Neural progenitor cell (in vitro differentiated cells): ENCODE measurements at regions not wholly inside any gene's neighbourhood (a gene's known extent, or its start where the extent isn't known, plus 50 kb on each side); places are given as distances from the start of the nearest gene placed in this dataset.
"Not testable (repeated sequence)": the region's sequence is repeated elsewhere in the genome, so short reads cannot be mapped to it uniquely, and the experiment has no call there.

Source experiments
- DNase-seq: peaks from one replicate; pipeline ENCODE4 v3.0.0-alpha.2; 2016; ENCODE audit warnings: low spot score
- H2AFZ ChIP-seq: fragments of 200-600 bp; sonication (generic); replicated peaks from 2 replicates; pipeline ENCODE4 v1.6.1; 2016; ENCODE audit warnings: antibody characterized with exemption
- H3F3A ChIP-seq: fragments of 200-600 bp; sonication (generic); 2 replicates; pipeline ENCODE4 v1.6.1; 2016; ENCODE audit warnings: antibody characterized with exemption, low read depth
- H3K27ac ChIP-seq: fragments of 200-600 bp; sonication (generic); 2 replicates; pipeline ENCODE4 v1.5.1; 2016; ENCODE audit warnings: mild to moderate bottlenecking
- H3K27me3 ChIP-seq: fragments of 200-600 bp; sonication (generic); 2 replicates; pipeline ENCODE4 v1.6.1; 2016; ENCODE audit warnings: mild to moderate bottlenecking, moderate library complexity
- H3K36me3 ChIP-seq: fragments of 200-600 bp; sonication (generic); 2 replicates; pipeline ENCODE4 v1.5.1; 2016
- H3K4me1 ChIP-seq: fragments of 200-600 bp; sonication (generic); 2 replicates; pipeline ENCODE4 v1.6.1; 2016; ENCODE audit warnings: mixed run types
- H3K4me2 ChIP-seq: fragments of 200-600 bp; sonication (generic); 2 replicates; pipeline ENCODE4 v1.6.1; 2016
- H3K4me3 ChIP-seq: fragments of 200-600 bp; sonication (generic); 2 replicates; pipeline ENCODE4 v1.5.1; 2016
- H3K79me2 ChIP-seq: fragments of 200-600 bp; sonication (generic); 2 replicates; pipeline ENCODE4 v1.6.1; 2016; ENCODE audit warnings: low read depth
- H3K9ac ChIP-seq: fragments of 200-600 bp; sonication (generic); 2 replicates; pipeline ENCODE4 v1.6.1; 2016
- H3K9me3 ChIP-seq: fragments of 200-600 bp; sonication (generic); 2 replicates; pipeline ENCODE4 v1.5.1; 2016; ENCODE audit warnings: low read depth
- H4K20me1 ChIP-seq: fragments of 200-600 bp; sonication (generic); 2 replicates; pipeline ENCODE4 v1.6.1; 2016; ENCODE audit warnings: low read depth
- H3K27ac Mint-ChIP-seq: 3 replicates; pipeline ENCODE4 v1.8.0; 2021; ENCODE audit warnings: mixed read lengths
- H3K27me3 Mint-ChIP-seq: 2 replicates; pipeline ENCODE4 v1.8.0; 2022; ENCODE audit warnings: low read depth, mild to moderate bottlenecking, inconsistent platforms, moderate library complexity, mixed read lengths; ENCODE audit not compliant: insufficient read depth
- H3K36me3 Mint-ChIP-seq: 3 replicates; pipeline ENCODE4 v1.8.0; 2021; ENCODE audit warnings: mixed read lengths
- H3K4me1 Mint-ChIP-seq: 3 replicates; pipeline ENCODE4 v1.8.0; 2021; ENCODE audit warnings: mixed read lengths
- H3K4me3 Mint-ChIP-seq: 3 replicates; pipeline ENCODE4 v1.8.0; 2021; ENCODE audit warnings: mild to moderate bottlenecking, moderate library complexity, mixed read lengths
- H3K9me3 Mint-ChIP-seq: 3 replicates; pipeline ENCODE4 v1.8.0; 2020; ENCODE audit warnings: mixed read lengths
- EZH2 ChIP-seq: fragments of 200-600 bp; sonication (generic); IDR thresholded peaks from 2 replicates; pipeline ENCODE4 v1.6.1; 2017; ENCODE audit warnings: antibody characterized with exemption, mild to moderate bottlenecking, moderate library complexity
- EZH2phosphoT487 ChIP-seq: fragments of 200-600 bp; sonication (generic); IDR thresholded peaks from 2 replicates; pipeline ENCODE4 v1.6.1; 2017; ENCODE audit warnings: antibody characterized with exemption
- TF ChIP-seq, protein P1 (sequence below): fragments of 200-600 bp; sonication (generic); IDR thresholded peaks from 2 replicates; pipeline ENCODE4 v1.5.1; 2017; ENCODE audit warnings: antibody characterized with exemption, mild to moderate bottlenecking

DNA sequence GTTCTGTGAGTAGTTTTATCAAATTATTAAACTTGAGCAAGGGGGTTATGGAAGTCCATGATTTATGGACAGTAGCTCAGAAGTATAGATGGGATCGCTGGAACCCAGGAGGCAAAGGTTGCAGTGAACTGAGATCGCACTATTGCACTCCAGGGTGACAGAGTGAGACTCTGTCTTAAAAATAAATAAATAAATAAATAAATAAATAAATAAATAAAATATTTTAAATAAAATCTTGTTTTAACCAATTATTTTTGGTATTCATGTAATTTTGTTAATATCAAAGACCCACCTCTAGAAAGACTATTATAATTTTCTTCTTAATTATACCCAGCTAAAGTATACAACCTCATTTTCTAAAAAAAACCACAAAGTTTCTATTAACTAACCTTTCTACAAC lies 134.3 kb downstream of the ZNF37A start:
- H4K20me1 ChIP-seq: no peaks in the 10 kb centered on the region
- H2AFZ ChIP-seq: no peak overlapping the region
- no peak for DNase-seq
- peaks cover 34% of the 10 kb centered on the region for H3K9me3 ChIP-seq
- H3K9ac ChIP-seq: no peak overlapping the region
- H3K4me1 Mint-ChIP-seq: no peaks in the 10 kb centered on the region
- H3K4me2 ChIP-seq: no peak overlapping the region
- TF ChIP-seq EZH2 (no peak), EZH2phosphoT487 (no peak)
- TF ChIP-seq, protein P1, sequence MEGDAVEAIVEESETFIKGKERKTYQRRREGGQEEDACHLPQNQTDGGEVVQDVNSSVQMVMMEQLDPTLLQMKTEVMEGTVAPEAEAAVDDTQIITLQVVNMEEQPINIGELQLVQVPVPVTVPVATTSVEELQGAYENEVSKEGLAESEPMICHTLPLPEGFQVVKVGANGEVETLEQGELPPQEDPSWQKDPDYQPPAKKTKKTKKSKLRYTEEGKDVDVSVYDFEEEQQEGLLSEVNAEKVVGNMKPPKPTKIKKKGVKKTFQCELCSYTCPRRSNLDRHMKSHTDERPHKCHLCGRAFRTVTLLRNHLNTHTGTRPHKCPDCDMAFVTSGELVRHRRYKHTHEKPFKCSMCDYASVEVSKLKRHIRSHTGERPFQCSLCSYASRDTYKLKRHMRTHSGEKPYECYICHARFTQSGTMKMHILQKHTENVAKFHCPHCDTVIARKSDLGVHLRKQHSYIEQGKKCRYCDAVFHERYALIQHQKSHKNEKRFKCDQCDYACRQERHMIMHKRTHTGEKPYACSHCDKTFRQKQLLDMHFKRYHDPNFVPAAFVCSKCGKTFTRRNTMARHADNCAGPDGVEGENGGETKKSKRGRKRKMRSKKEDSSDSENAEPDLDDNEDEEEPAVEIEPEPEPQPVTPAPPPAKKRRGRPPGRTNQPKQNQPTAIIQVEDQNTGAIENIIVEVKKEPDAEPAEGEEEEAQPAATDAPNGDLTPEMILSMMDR: no peak
- no peak overlapping the region for H3K4me3 ChIP-seq
- H3K36me3 Mint-ChIP-seq: no peaks in the 10 kb centered on the region
- H3K27ac ChIP-seq: no peak overlapping the region
- no peaks in the 10 kb centered on the region for H3K36me3 ChIP-seq
- no peak overlapping the region for H3K27ac Mint-ChIP-seq
- H3K9me3 Mint-ChIP-seq: peaks cover 16% of the 10 kb centered on the region
- H3K27me3 ChIP-seq: no peaks in the 10 kb centered on the region
- H3K4me1 ChIP-seq: no peaks in the 10 kb centered on the region
- H3F3A ChIP-seq: no peaks in the 10 kb centered on the region
- no peak overlapping the region for H3K4me3 Mint-ChIP-seq
- H3K79me2 ChIP-seq: no peaks in the 10 kb centered on the region
- peaks cover 2% of the 10 kb centered on the region for H3K27me3 Mint-ChIP-seq

DNA sequence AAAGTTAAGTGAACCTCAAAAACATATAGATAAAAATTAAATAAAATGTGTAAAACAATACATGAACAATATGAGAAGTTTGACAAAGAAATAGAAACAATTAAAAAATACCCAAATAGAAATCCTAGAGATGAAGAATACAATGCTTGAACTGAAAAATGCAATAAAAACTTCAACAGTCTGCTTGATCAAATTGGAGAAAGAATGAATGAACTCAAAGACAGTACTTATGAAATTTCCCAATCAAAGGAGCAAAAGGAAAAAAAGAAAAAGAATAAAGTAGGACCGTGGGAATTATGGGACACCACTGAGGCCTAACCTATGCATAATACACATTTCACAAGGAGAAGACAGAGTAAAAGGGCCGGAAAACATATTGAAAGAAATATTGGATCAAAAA lies 144.3 kb downstream of the ZNF37A start:
- H3K27me3 Mint-ChIP-seq, DNase-seq, H3K27me3 ChIP-seq, H3K4me2 ChIP-seq, H3K4me3 ChIP-seq, H3K79me2 ChIP-seq, H3K9me3 ChIP-seq, H2AFZ ChIP-seq, H3K36me3 ChIP-seq, H3K4me3 Mint-ChIP-seq, H3K4me1 Mint-ChIP-seq, H3K36me3 Mint-ChIP-seq, H3K27ac Mint-ChIP-seq, H3K4me1 ChIP-seq, H3K9ac ChIP-seq, H3K27ac ChIP-seq, H4K20me1 ChIP-seq, H3F3A ChIP-seq: not testable (repeated sequence)
- H3K9me3 Mint-ChIP-seq: peaks cover 11% of the 10 kb centered on the region

DNA sequence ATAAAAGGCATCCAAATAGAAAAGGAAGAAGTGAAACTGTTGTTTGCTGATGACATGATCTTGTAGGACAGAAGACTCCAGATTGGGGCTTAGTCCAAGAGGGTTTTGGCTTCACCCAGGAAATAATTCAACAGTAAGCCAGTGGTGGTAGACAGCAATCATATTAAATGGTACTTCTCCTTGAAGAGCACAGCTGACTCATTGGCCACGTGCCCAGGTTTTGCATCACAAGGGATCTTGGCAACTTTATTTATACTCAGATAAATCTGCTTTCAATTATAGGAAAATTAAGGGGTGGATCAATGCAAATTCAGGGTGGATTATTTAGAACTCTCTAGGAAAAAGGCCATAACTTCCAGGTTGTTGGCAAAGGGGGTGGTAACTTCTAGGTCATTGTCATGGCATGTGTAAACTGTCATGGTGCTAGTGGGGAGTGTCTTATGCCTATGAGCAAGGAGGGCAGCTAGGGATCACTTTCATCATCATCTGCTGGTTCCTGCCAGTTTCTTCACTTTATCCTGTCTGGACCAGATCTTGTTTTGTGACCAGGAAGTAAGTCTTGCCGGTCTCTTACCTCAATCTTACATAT lies 148.0 kb downstream of the ZNF37A start:
- not testable (repeated sequence) for H3K27me3 Mint-ChIP-seq, H3K4me3 ChIP-seq, H3K36me3 ChIP-seq, H3K9me3 ChIP-seq, H3K36me3 Mint-ChIP-seq, H2AFZ ChIP-seq, H4K20me1 ChIP-seq, DNase-seq, H3K27ac Mint-ChIP-seq, H3K27me3 ChIP-seq, H3K4me2 ChIP-seq, H3K4me1 ChIP-seq, H3K4me1 Mint-ChIP-seq, H3F3A ChIP-seq, H3K27ac ChIP-seq, H3K9ac ChIP-seq, H3K79me2 ChIP-seq, H3K4me3 Mint-ChIP-seq
- H3K9me3 Mint-ChIP-seq: peaks cover 12% of the 10 kb centered on the region

DNA sequence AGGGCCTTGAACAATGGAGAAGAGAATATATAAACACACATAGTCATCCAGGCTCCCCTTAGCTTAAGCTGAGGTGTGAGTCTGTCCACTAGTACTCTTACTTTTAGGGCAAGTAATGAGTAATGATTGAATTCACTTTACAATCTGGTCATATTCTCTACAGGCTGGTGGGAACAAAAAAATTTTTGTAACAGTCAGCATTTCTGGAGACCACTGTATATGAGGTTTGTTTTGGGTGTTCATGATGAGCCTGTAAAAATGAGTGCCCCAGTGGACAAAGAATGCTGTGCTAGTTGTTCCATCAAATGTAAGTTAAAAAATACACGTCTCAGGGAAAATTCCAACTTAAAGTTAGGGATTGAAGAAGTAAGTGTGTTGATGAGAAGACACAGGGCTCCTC lies 154.0 kb downstream of the ZNF37A start:
- H3K9me3 Mint-ChIP-seq, H2AFZ ChIP-seq, H3K36me3 Mint-ChIP-seq, H3K27me3 Mint-ChIP-seq, H3K4me1 ChIP-seq, H3K9me3 ChIP-seq, H3K79me2 ChIP-seq, H3K27ac Mint-ChIP-seq, H3K27ac ChIP-seq, H4K20me1 ChIP-seq, H3F3A ChIP-seq, H3K4me1 Mint-ChIP-seq, DNase-seq, H3K4me2 ChIP-seq, H3K9ac ChIP-seq, H3K36me3 ChIP-seq, H3K4me3 Mint-ChIP-seq, H3K4me3 ChIP-seq, H3K27me3 ChIP-seq: not testable (repeated sequence)

DNA sequence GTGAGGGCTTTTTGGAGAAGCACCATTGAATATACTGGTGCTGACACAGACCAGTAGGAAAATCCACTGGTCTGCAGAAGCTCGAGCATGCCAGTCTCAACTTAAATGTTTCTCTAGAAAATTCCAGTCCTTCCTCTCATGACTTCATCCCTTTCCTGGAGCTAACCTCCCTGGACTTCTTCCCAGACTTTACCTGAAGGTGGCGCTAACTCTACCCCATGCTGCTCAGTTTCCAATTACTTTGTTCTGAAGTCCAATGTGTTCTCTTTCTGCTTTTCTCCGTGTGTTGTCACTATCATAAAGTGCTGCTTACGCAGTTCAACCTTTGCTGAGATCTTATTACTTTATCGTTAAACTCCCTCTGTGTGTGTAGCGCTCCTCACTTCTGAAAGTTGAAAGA lies 158.4 kb downstream of the ZNF37A start:
- H3K27ac ChIP-seq, H3K4me3 ChIP-seq, DNase-seq, H3K4me1 ChIP-seq, H3K36me3 ChIP-seq, H3F3A ChIP-seq, H2AFZ ChIP-seq, H3K4me3 Mint-ChIP-seq, H3K27ac Mint-ChIP-seq, H3K79me2 ChIP-seq, H3K4me1 Mint-ChIP-seq, H3K27me3 ChIP-seq, H3K27me3 Mint-ChIP-seq, H3K9ac ChIP-seq, H3K36me3 Mint-ChIP-seq, H4K20me1 ChIP-seq, H3K4me2 ChIP-seq, H3K9me3 ChIP-seq: not testable (repeated sequence)
- H3K9me3 Mint-ChIP-seq: peaks cover 13% of the 10 kb centered on the region

DNA sequence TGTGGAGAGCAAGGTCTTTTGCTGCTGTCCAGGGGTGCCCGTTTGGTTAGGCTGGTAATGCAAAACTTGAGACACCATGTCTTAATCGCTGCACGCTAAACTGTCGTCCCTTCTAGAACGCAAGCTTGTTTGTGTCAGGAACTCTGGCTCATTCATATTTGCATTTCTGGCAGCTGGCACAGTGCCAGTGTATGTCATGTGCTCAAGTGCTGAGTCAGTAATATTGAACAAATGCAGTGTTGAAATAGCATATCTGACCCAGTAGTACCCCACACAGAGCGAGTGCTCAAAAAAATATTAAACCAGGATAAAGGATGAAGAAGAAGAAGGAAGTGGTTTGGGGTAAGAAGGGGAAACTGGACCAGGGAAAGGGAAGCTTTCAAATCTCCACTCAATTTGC lies 173.4 kb downstream of the ZNF37A start:
- not testable (repeated sequence) for H3K79me2 ChIP-seq, H3K36me3 Mint-ChIP-seq, H3K27me3 Mint-ChIP-seq, H3K27ac ChIP-seq, H2AFZ ChIP-seq, H3K27ac Mint-ChIP-seq, H3K27me3 ChIP-seq, H3K4me3 ChIP-seq, H3K9ac ChIP-seq, H3K4me1 Mint-ChIP-seq, H3K4me1 ChIP-seq, H3K9me3 ChIP-seq, H3F3A ChIP-seq, H3K4me3 Mint-ChIP-seq, H3K4me2 ChIP-seq, DNase-seq, H4K20me1 ChIP-seq, H3K36me3 ChIP-seq
- H3K9me3 Mint-ChIP-seq: peaks cover 15% of the 10 kb centered on the region

DNA sequence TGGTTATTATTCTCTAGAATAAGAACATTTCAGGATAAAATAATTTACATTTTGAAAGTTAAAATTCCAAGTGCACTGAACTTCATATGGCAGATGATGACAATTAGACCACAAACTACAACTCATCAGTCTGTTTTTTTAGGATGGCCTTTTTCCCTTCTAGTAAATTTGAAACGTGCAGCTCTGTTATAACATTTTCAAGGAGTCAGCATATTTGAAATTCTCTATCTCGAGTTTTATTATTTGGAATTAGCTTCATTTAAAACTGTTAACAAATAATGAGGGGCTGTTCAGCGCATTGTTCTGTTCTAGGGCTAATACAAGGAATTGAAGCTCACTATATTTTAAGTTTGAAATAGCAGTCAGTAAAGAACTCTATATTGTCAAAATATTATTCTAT lies 176.9 kb downstream of the ZNF37A start:
- H3K36me3 ChIP-seq, H3K9ac ChIP-seq, H3K79me2 ChIP-seq, H3K27ac Mint-ChIP-seq, H2AFZ ChIP-seq, H3K4me1 Mint-ChIP-seq, H3K4me3 ChIP-seq, H3K27me3 Mint-ChIP-seq, H3K4me2 ChIP-seq, H3K9me3 Mint-ChIP-seq, H3K27ac ChIP-seq, H3K4me3 Mint-ChIP-seq, H4K20me1 ChIP-seq, H3K36me3 Mint-ChIP-seq, H3K27me3 ChIP-seq, H3K9me3 ChIP-seq, H3K4me1 ChIP-seq, H3F3A ChIP-seq, DNase-seq: not testable (repeated sequence)
